Activated gamma-delta T cell treated with anti-CD3 and anti-CD28 coated beads, Interleukin-2, amount 50 U/mL, for 16 hours (primary cell): ENCODE measurements at regions not wholly inside any gene's neighbourhood (a gene's known extent, or its start where the extent isn't known, plus 50 kb on each side); places are given as distances from the start of the nearest gene placed in this dataset.

Experiments
- DNase-seq: peaks from one replicate; pipeline ENCODE4 v3.0.0-alpha.2; 2020; ENCODE audit warnings: low read depth

- DNase-seq, result no peak
Observed at GRCh38 chr6:22068561-22069305, 228.1 kb downstream of the PRL start.

- no peak for DNase-seq
Observed at GRCh38 chr6:22069306-22069800, 227.5 kb downstream of the PRL start.

GRCh38 chr6:22071270-22072041, 225.4 kb downstream of the PRL start:
- no peak for DNase-seq

GRCh38 chr6:22072949-22073348, 223.9 kb downstream of the PRL start:
- no peak for DNase-seq

GRCh38 chr6:22073516-22074198, 223.2 kb downstream of the PRL start:
- no peak for DNase-seq

- DNase-seq, result no peak
Observed at GRCh38 chr6:22078288-22078687, 218.5 kb downstream of the PRL start.

GRCh38 chr6:22078802-22079545, 217.9 kb downstream of the PRL start:
- no peak for DNase-seq

GRCh38 chr6:22079783-22080182, 217.1 kb downstream of the PRL start:
- no peak for DNase-seq

- DNase-seq, result no peak
Observed at GRCh38 chr6:22081709-22082108, 215.1 kb downstream of the PRL start.

GRCh38 chr6:22082218-22082617, 214.6 kb downstream of the PRL start:
- no peak for DNase-seq

- no peak for DNase-seq
Observed at GRCh38 chr6:22083119-22083518, 213.7 kb downstream of the PRL start.

- DNase-seq, result no peak
Observed at GRCh38 chr6:22087960-22088706, 208.7 kb downstream of the PRL start.

- no peak for DNase-seq
Observed at GRCh38 chr6:22091424-22091948, 205.3 kb downstream of the PRL start.

GRCh38 chr6:22095836-22096235, 201.0 kb downstream of the PRL start:
- DNase-seq, result no peak

GRCh38 chr6:22098601-22099031, 198.2 kb downstream of the PRL start:
- DNase-seq, result no peak

GRCh38 chr6:22099231-22099630, 197.6 kb downstream of the PRL start:
- DNase-seq, result no peak

GRCh38 chr6:22099923-22100322, 196.9 kb downstream of the PRL start:
- no peak for DNase-seq

GRCh38 chr6:22101163-22101562, 195.7 kb downstream of the PRL start:
- no peak for DNase-seq

- DNase-seq, result no peak
Observed at GRCh38 chr6:22102671-22103070, 194.2 kb downstream of the PRL start.

- no peak for DNase-seq
Observed at GRCh38 chr6:22106451-22106850, 190.4 kb downstream of the PRL start.

GRCh38 chr6:22106961-22107360, 189.9 kb downstream of the PRL start:
- DNase-seq, result no peak
